ENCODE measurements at regions not wholly inside any gene's neighbourhood (a gene's known extent, or its start where the extent isn't known, plus 50 kb on each side); places are given as distances from the start of the nearest gene placed in this dataset.

GRCh38 chr5:175201393-175201792 lies 242.6 kb downstream of the DRD1 start:
- Histone ChIP-seq H3K9me3 (no peaks in the 10 kb centered on the region), H3K4me1 (no peaks in the 10 kb centered on the region), H3K27me3 (no peaks in the 10 kb centered on the region), H3K27ac (no peak overlapping the region), H3K36me3 (no peaks in the 10 kb centered on the region), H3K4me3 (no peak overlapping the region)
- intact Hi-C loops (cut with DNase I; ENCODE audit: low total_unique reads): loop anchor here (5.0 kb wide), 1 partner anchor 501 kb away; no protein-coding TSS in a partner anchor
- TF ChIP-seq POLR2A (IDR thresholded peaks at IDR 0.05): no peak
- no peak for TF ChIP-seq CTCF (IDR thresholded peaks at IDR 0.05)
- no peak for TF ChIP-seq POLR2AphosphoS5 (IDR thresholded peaks at IDR 0.05)
- DNase-seq (ENCODE audit: low spot score in 2 of 2): no peak

GRCh38 chr5:175195698-175196656 lies 248.0 kb downstream of the DRD1 start:
- DNase-seq (ENCODE audit: low spot score in 2 of 2): no peak
- intact Hi-C loops (cut with DNase I; ENCODE audit: low total_unique reads): no loop called here
- TF ChIP-seq POLR2A (IDR thresholded peaks at IDR 0.05) (no peak), POLR2AphosphoS5 (IDR thresholded peaks at IDR 0.05) (no peak), CTCF (IDR thresholded peaks at IDR 0.05) (no peak)

GRCh38 chr5:175181331-175181730 lies 262.7 kb downstream of the DRD1 start:
- TF ChIP-seq POLR2AphosphoS5 (IDR thresholded peaks at IDR 0.05) (no peak), POLR2A (IDR thresholded peaks at IDR 0.05) (no peak)
- no peaks in the 10 kb centered on the region for H3K27me3 ChIP-seq
- no peak for DNase-seq (ENCODE audit: low spot score in 2 of 2)
- H3K27ac ChIP-seq: no peak overlapping the region
- no peak overlapping the region for H3K4me3 ChIP-seq
- no peaks in the 10 kb centered on the region for H3K4me1 ChIP-seq
- intact Hi-C loops (cut with DNase I; ENCODE audit: low total_unique reads): no loop called here
- no peaks in the 10 kb centered on the region for H3K9me3 ChIP-seq
- H3K36me3 ChIP-seq: no peaks in the 10 kb centered on the region

More at GRCh38 chr5:175195698-175196656, 248.0 kb downstream of the DRD1 start:
- H3K9me3 ChIP-seq: no peaks in the 10 kb centered on the region
- H3K36me3 ChIP-seq: no peaks in the 10 kb centered on the region
- no peak overlapping the region for H3K27ac ChIP-seq
- H3K4me1 ChIP-seq: no peaks in the 10 kb centered on the region
- H3K4me3 ChIP-seq: no peak overlapping the region
- H3K27me3 ChIP-seq: no peaks in the 10 kb centered on the region

- DNase-seq (ENCODE audit: low spot score in 2 of 2): no peak
- no peak overlapping the region for H3K4me3 ChIP-seq
- H3K27me3 ChIP-seq: no peaks in the 10 kb centered on the region
- H3K9me3 ChIP-seq: no peaks in the 10 kb centered on the region
- H3K4me1 ChIP-seq: no peaks in the 10 kb centered on the region
- H3K27ac ChIP-seq: no peak overlapping the region
- intact Hi-C loops (cut with DNase I; ENCODE audit: low total_unique reads): no loop called here
- no peaks in the 10 kb centered on the region for H3K36me3 ChIP-seq
- TF ChIP-seq POLR2AphosphoS5 (IDR thresholded peaks at IDR 0.05) (no peak), CTCF (IDR thresholded peaks at IDR 0.05) (no peak), POLR2A (IDR thresholded peaks at IDR 0.05) (no peak)
Observed at GRCh38 chr5:175170899-175171298, 273.1 kb downstream of the DRD1 start.

GRCh38 chr5:175168882-175169507 lies 275.0 kb downstream of the DRD1 start:
- DNase-seq (ENCODE audit: low spot score in 2 of 2): no peak
- Histone ChIP-seq H3K9me3 (no peaks in the 10 kb centered on the region), H3K4me1 (no peaks in the 10 kb centered on the region), H3K27ac (no peak overlapping the region), H3K36me3 (no peaks in the 10 kb centered on the region), H3K27me3 (peaks cover 0 to 1% of the 10 kb centered on the region in 2 donors), H3K4me3 (no peak overlapping the region)
- intact Hi-C loops (cut with DNase I; ENCODE audit: low total_unique reads): no loop called here
- no peak for TF ChIP-seq CTCF (IDR thresholded peaks at IDR 0.05)
- no peak for TF ChIP-seq POLR2AphosphoS5 (IDR thresholded peaks at IDR 0.05)
- no peak for TF ChIP-seq POLR2A (IDR thresholded peaks at IDR 0.05)

Data from breast epithelium (tissue), 4 donors.